Lower lobe of right lung (tissue), 2 donors: ENCODE measurements at regions not wholly inside any gene's neighbourhood (a gene's known extent, or its start where the extent isn't known, plus 50 kb on each side); places are given as distances from the start of the nearest gene placed in this dataset.

Experiments used
- ATAC-seq, 2 donors: fragments of 200-7000 bp; cut with Tn5 transposase; one replicate each; pipeline ENCODE4 v1.9.1; 2020 to 2022; ENCODE audit warnings: mild to moderate bottlenecking in 2 of 2, moderate library complexity in 2 of 2
- DNase-seq: peaks from one replicate; pipeline ENCODE4 v3.0.0-alpha.2; 2020
- H3K27ac ChIP-seq: fragments of 200-600 bp; one replicate; pipeline ENCODE4 v1.8.0; 2022
- H3K27me3 ChIP-seq: fragments of 200-600 bp; one replicate; pipeline ENCODE4 v1.8.0; 2022; ENCODE audit warnings: low read depth
- H3K36me3 ChIP-seq: fragments of 200-600 bp; one replicate; pipeline ENCODE4 v1.8.0; 2022; ENCODE audit warnings: mild to moderate bottlenecking
- H3K4me1 ChIP-seq: fragments of 200-600 bp; one replicate; pipeline ENCODE4 v1.8.0; 2022
- H3K4me3 ChIP-seq: fragments of 200-600 bp; one replicate; pipeline ENCODE4 v1.8.0; 2022; ENCODE audit warnings: mild to moderate bottlenecking
- H3K9me3 ChIP-seq: fragments of 200-600 bp; one replicate; pipeline ENCODE4 v1.8.0; 2022
- intact Hi-C: fragments of 100-400 bp; cut with DNase I; formaldehyde crosslinking; loops from one replicate; pipeline ENCODE4 v1.11.0; 2022
- TF ChIP-seq, protein P1 (sequence below): fragments of 200-600 bp; IDR thresholded peaks from one replicate; pipeline ENCODE4 v1.8.0; 2022; ENCODE audit warnings: antibody characterized with exemption, mild to moderate bottlenecking
- donor health status: DM: no; HTN: yes; CAD: no; lungs with severe emphysema.

- H3K27me3 ChIP-seq, result no peaks in the 10 kb centered on the region
- H3K27ac ChIP-seq, result no peak overlapping the region
- ATAC-seq, result no peak
- no peaks in the 10 kb centered on the region for H3K4me1 ChIP-seq
- no peaks in the 10 kb centered on the region for H3K36me3 ChIP-seq
- no peak overlapping the region for H3K4me3 ChIP-seq
- TF ChIP-seq, protein P1, sequence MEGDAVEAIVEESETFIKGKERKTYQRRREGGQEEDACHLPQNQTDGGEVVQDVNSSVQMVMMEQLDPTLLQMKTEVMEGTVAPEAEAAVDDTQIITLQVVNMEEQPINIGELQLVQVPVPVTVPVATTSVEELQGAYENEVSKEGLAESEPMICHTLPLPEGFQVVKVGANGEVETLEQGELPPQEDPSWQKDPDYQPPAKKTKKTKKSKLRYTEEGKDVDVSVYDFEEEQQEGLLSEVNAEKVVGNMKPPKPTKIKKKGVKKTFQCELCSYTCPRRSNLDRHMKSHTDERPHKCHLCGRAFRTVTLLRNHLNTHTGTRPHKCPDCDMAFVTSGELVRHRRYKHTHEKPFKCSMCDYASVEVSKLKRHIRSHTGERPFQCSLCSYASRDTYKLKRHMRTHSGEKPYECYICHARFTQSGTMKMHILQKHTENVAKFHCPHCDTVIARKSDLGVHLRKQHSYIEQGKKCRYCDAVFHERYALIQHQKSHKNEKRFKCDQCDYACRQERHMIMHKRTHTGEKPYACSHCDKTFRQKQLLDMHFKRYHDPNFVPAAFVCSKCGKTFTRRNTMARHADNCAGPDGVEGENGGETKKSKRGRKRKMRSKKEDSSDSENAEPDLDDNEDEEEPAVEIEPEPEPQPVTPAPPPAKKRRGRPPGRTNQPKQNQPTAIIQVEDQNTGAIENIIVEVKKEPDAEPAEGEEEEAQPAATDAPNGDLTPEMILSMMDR, result no peak
- no peak for DNase-seq
- no peaks in the 10 kb centered on the region for H3K9me3 ChIP-seq
- intact Hi-C loops, result no loop called here
Observed at GRCh38 chr17:14923981-14924380, 341.1 kb downstream of the PMP22 start.

- intact Hi-C loops, result no loop called here
- Histone ChIP-seq H3K4me3 (no peak overlapping the region), H3K9me3 (no peaks in the 10 kb centered on the region), H3K4me1 (no peaks in the 10 kb centered on the region), H3K27ac (no peak overlapping the region), H3K27me3 (no peaks in the 10 kb centered on the region), H3K36me3 (no peaks in the 10 kb centered on the region)
- ATAC-seq (no peak), DNase-seq (no peak)
- TF ChIP-seq, protein P1, result no peak
Observed at GRCh38 chr17:14922411-14922810, 342.7 kb downstream of the PMP22 start.

GRCh38 chr17:14921936-14922335 is 343.2 kb downstream of the PMP22 start:
- ATAC-seq (no peak), DNase-seq (no peak)
- H3K4me1 ChIP-seq, result no peaks in the 10 kb centered on the region
- TF ChIP-seq, protein P1, result no peak
- intact Hi-C loops, result no loop called here
- H3K36me3 ChIP-seq, result no peaks in the 10 kb centered on the region
- H3K4me3 ChIP-seq, result no peak overlapping the region
- H3K27me3 ChIP-seq, result no peaks in the 10 kb centered on the region
- H3K9me3 ChIP-seq, result no peaks in the 10 kb centered on the region
- no peak overlapping the region for H3K27ac ChIP-seq

- Histone ChIP-seq H3K27ac (no peak overlapping the region), H3K9me3 (no peaks in the 10 kb centered on the region), H3K27me3 (no peaks in the 10 kb centered on the region), H3K36me3 (no peaks in the 10 kb centered on the region), H3K4me1 (no peaks in the 10 kb centered on the region), H3K4me3 (no peak overlapping the region)
- intact Hi-C loops, result no loop called here
- DNase-seq, result no peak
- ATAC-seq, result peak; percentile 43 to 50
- TF ChIP-seq, protein P1, result no peak
Observed at GRCh38 chr17:14919631-14920213, 345.4 kb downstream of the PMP22 start.

GRCh38 chr17:14919094-14919493 is 346.0 kb downstream of the PMP22 start:
- Histone ChIP-seq H3K27me3 (no peaks in the 10 kb centered on the region), H3K4me1 (no peaks in the 10 kb centered on the region), H3K36me3 (no peaks in the 10 kb centered on the region), H3K9me3 (no peaks in the 10 kb centered on the region), H3K4me3 (no peak overlapping the region), H3K27ac (no peak overlapping the region)
- intact Hi-C loops, result no loop called here
- ATAC-seq, result no peak
- TF ChIP-seq, protein P1, result no peak
- no peak for DNase-seq
